ENCODE measurements at regions not wholly inside any gene's neighbourhood (a gene's known extent, or its start where the extent isn't known, plus 50 kb on each side); places are given as distances from the start of the nearest gene placed in this dataset.

DNA sequence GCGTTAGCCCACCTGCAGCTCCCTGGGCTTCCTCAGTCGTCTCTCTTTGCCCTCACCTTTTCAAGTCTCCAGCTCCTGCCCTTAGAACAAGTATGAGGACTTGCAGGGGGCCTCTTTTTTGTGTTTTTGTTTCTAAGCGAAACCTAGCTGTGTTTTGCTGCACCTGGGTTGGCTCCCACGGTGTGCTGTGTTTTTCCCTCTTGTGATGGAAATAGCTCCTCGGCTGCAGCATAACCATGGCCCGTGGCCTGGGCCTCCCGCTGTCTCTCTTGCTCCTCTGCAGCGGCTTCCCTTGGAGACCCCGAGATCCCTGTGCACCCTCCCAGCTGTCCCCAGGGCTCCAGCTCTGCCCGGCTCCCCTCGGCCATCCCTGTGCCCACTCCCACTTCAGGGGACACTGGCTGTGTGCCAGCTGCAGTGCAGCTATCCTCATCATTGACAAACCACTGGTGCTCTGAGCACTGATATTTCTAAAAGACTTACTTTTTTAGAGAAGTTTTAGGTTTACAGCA, 75.6 kb upstream of the TCERG1L start:
- TF ChIP-seq EP300 (IDR thresholded peaks at IDR 0.05) (no peak), POLR2AphosphoS5 (IDR thresholded peaks at IDR 0.05) (no peak), POLR2A (IDR thresholded peaks at IDR 0.05) (no peak)
- TF ChIP-seq, protein P1, sequence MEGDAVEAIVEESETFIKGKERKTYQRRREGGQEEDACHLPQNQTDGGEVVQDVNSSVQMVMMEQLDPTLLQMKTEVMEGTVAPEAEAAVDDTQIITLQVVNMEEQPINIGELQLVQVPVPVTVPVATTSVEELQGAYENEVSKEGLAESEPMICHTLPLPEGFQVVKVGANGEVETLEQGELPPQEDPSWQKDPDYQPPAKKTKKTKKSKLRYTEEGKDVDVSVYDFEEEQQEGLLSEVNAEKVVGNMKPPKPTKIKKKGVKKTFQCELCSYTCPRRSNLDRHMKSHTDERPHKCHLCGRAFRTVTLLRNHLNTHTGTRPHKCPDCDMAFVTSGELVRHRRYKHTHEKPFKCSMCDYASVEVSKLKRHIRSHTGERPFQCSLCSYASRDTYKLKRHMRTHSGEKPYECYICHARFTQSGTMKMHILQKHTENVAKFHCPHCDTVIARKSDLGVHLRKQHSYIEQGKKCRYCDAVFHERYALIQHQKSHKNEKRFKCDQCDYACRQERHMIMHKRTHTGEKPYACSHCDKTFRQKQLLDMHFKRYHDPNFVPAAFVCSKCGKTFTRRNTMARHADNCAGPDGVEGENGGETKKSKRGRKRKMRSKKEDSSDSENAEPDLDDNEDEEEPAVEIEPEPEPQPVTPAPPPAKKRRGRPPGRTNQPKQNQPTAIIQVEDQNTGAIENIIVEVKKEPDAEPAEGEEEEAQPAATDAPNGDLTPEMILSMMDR (IDR thresholded peaks at IDR 0.05), result no peak

Data from suprapubic skin (tissue), 4 donors.